H1 (cell line): ENCODE measurements at regions not wholly inside any gene's neighbourhood (a gene's known extent, or its start where the extent isn't known, plus 50 kb on each side); places are given as distances from the start of the nearest gene placed in this dataset.

Source experiments
- CHD2 ChIP-seq: IDR thresholded peaks from 2 replicates; pipeline ENCODE4 v1.6.1; 2012; ENCODE audit warnings: low read length, improper control_type of control experiment
- HDAC6 ChIP-seq: IDR thresholded peaks from one replicate; pipeline ENCODE4 v1.7.1; 2012; ENCODE audit warnings: low read depth, mild to moderate bottlenecking, inconsistent platforms, low read length, moderate library complexity
- KDM1A ChIP-seq: fragments of 200-600, 300-600 bp; sonication (generic); IDR thresholded peaks from 2 replicates; pipeline ENCODE4 v1.7.1; 2016; ENCODE audit warnings: mild to moderate bottlenecking, low read length, borderline replicate concordance
- SRF ChIP-seq: IDR thresholded peaks from 2 replicates; pipeline ENCODE4 v1.6.1; 2011; ENCODE audit warnings: mild to moderate bottlenecking, low read depth, low read length, moderate library complexity
- TCF12 ChIP-seq: IDR thresholded peaks from 2 replicates; pipeline ENCODE4 v1.6.1; 2011; ENCODE audit warnings: low read depth, mild to moderate bottlenecking, low read length

DNA sequence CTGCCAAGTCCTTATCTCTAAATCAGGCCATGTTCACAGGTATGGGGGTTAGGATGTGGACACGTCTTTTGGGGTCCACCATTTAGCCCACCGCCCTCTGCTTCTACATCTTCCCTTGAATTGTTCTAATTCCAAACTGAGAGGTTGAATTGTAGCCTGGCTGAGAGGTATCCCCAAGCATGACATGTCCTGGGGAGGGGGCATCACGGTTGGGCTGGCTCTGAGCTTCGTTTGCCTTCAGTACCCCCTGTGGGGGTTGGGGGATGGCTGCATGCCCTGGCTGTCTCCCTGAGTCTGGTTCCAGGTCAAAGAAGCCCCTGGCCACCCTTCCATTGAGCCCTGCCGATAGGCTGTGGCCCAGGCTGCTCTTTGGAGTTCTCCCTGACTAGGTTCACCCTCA, 204.6 kb downstream of the GLRX3 start (continued):
- TF ChIP-seq KDM1A = no peak
- no peak for TF ChIP-seq CHD2
- no peak for TF ChIP-seq TCF12
- no peak for TF ChIP-seq HDAC6
- no peak for TF ChIP-seq SRF
